Upper lobe of right lung (tissue), 1 donor: ENCODE measurements at regions not wholly inside any gene's neighbourhood (a gene's known extent, or its start where the extent isn't known, plus 50 kb on each side); places are given as distances from the start of the nearest gene placed in this dataset.

Experiments used
- ATAC-seq: fragments of 200-7000 bp; cut with Tn5 transposase; one replicate; pipeline ENCODE4 v1.9.1; 2020; ENCODE audit warnings: mild to moderate bottlenecking, moderate library complexity
- DNase-seq: peaks from one replicate; pipeline ENCODE4 v3.0.0-alpha.2; 2020
- H3K27ac ChIP-seq: fragments of 200-600 bp; one replicate; pipeline ENCODE4 v1.8.0; 2022
- H3K27me3 ChIP-seq: fragments of 200-600 bp; one replicate; pipeline ENCODE4 v1.8.0; 2022; ENCODE audit warnings: mild to moderate bottlenecking
- H3K36me3 ChIP-seq: fragments of 200-600 bp; one replicate; pipeline ENCODE4 v1.8.0; 2022
- H3K4me1 ChIP-seq: fragments of 200-600 bp; one replicate; pipeline ENCODE4 v1.8.0; 2022
- H3K4me3 ChIP-seq: fragments of 200-600 bp; one replicate; pipeline ENCODE4 v1.8.0; 2022; ENCODE audit warnings: mild to moderate bottlenecking
- H3K9me3 ChIP-seq: fragments of 200-600 bp; one replicate; pipeline ENCODE4 v1.8.0; 2022
- intact Hi-C: fragments of 100-400 bp; cut with DNase I; formaldehyde crosslinking; loops from one replicate; pipeline ENCODE4 v1.11.0; 2022
- TF ChIP-seq, protein P1 (sequence below): fragments of 200-600 bp; IDR thresholded peaks from one replicate; pipeline ENCODE4 v1.8.0; 2022; ENCODE audit warnings: antibody characterized with exemption
- donor health status: DM: no; HTN: yes; CAD: no; lungs with severe emphysema.

DNA sequence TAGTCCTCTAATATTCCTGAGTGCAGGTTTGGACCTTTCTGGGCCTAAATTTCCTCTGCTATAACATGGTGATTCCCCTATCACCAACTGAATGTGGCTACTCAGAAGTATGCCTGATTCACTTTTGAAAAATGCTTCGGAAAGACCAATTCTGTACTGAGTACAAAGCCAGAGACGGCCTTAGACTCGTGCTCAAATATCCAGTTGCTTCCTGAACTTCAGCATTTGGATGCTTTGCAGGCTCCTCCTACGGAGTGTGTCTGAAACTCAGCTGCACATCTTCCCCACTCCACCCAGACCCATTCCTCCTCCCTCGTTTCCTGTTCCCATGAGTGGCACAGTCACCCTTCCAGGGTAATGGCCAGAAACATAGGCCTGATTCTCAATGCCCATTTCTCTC is 98.4 kb upstream of the GADD45A start:
- no peaks in the 10 kb centered on the region for H3K36me3 ChIP-seq
- TF ChIP-seq, protein P1, sequence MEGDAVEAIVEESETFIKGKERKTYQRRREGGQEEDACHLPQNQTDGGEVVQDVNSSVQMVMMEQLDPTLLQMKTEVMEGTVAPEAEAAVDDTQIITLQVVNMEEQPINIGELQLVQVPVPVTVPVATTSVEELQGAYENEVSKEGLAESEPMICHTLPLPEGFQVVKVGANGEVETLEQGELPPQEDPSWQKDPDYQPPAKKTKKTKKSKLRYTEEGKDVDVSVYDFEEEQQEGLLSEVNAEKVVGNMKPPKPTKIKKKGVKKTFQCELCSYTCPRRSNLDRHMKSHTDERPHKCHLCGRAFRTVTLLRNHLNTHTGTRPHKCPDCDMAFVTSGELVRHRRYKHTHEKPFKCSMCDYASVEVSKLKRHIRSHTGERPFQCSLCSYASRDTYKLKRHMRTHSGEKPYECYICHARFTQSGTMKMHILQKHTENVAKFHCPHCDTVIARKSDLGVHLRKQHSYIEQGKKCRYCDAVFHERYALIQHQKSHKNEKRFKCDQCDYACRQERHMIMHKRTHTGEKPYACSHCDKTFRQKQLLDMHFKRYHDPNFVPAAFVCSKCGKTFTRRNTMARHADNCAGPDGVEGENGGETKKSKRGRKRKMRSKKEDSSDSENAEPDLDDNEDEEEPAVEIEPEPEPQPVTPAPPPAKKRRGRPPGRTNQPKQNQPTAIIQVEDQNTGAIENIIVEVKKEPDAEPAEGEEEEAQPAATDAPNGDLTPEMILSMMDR, result no peak
- no peak overlapping the region for H3K27ac ChIP-seq
- H3K4me1 ChIP-seq, result peaks cover 23% of the 10 kb centered on the region
- no peaks in the 10 kb centered on the region for H3K9me3 ChIP-seq
- H3K27me3 ChIP-seq, result no peaks in the 10 kb centered on the region
- DNase-seq, result no peak
- intact Hi-C loops, result no loop called here
- H3K4me3 ChIP-seq, result no peak overlapping the region
- no peak for ATAC-seq

DNA sequence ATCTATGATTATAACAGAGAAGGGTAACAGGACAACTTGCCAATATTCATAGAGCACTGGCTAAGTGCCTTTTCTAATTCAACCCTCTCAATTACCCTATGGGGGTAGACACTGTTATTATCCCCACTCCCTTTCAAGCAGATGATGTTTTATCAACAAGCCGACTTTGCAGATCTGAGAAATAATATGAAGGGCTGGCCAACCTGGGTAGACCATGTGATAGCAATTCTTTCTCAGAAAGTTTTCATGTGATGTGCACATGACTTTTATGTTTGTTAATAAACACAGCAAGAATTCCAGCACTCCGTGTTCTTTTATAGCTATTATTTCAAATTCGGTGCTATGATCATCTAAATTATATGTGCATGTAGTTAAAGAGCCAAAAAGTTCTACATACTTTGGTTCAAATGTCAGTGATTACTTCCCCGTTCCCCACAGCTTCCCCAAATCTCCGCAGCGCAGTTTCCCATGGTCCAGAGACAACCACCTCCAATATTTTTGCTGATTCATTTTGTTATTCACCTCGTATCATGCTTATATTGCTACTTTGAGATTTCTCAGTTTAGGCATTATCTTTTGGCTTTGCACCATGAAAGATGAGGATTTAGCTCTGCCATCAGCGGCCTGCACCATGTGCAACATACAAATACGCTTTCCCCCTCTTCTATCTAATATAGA is 96.7 kb upstream of the GADD45A start:
- ATAC-seq (peak; percentile 28), DNase-seq (no peak)
- Histone ChIP-seq H3K4me1 (peaks cover 18% of the 10 kb centered on the region), H3K27me3 (no peaks in the 10 kb centered on the region), H3K9me3 (no peaks in the 10 kb centered on the region), H3K4me3 (no peak overlapping the region), H3K36me3 (no peaks in the 10 kb centered on the region), H3K27ac (peak overlapping the region; percentile 47)
- intact Hi-C loops, result no loop called here
- TF ChIP-seq, protein P1, result no peak

DNA sequence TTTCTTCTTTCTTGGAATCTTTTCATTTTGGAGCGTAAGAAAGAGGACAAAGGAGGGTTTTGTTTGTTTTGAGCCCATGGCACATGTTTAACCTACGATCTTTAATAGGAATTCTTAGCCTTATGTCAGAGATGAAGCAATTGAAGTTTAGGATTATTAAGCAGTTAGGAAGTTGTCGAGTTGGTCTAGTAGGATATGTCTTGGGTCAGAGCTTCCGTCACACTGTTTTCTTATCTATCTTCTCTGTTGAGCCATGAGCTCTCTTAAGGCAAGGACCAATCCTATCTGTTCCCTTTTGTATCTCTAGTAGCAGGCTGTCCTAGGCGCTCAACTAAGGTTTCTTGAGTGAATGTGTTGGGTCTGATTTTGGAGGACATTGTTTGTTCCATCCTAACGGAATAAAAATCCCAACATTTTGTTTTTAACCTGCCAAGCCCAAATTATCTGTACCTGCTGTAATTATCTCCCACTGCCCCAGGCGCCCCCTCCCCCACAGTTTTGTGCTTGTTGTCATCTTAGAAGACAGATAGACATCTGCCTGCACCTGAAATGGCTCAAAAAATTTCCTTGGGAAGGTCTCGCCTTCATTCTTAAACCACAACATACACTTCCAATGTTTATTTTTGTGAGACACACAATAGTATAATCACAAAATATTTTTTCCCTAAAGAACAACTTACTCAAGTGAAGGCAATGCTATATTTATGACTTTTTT is 95.3 kb upstream of the GADD45A start:
- Histone ChIP-seq H3K4me1 (peaks cover 17% of the 10 kb centered on the region), H3K36me3 (no peaks in the 10 kb centered on the region), H3K27me3 (no peaks in the 10 kb centered on the region), H3K9me3 (no peaks in the 10 kb centered on the region), H3K27ac (peak overlapping the region; percentile 8), H3K4me3 (no peak overlapping the region)
- TF ChIP-seq, protein P1, result no peak
- ATAC-seq (no peak), DNase-seq (no peak)
- intact Hi-C loops, result no loop called here

DNA sequence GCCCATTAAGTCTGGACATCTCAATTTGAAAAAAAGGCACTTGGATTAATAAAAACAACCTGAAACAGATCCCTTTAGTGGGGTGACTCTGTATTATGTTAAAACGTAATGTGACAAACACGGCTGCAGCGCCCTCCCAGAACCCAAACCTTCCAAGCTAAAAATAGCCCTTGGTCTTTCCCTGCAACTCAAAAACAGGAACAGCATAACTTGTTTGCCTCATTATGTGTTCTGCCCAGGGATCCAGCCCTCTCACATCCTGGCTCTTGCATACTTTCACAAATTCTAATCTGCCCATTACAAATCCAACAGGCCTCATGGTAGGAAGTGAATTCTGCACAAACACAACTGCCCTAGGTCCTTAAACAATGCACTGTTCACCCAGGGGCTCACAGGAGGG is 94.7 kb upstream of the GADD45A start:
- no peaks in the 10 kb centered on the region for H3K27me3 ChIP-seq
- intact Hi-C loops, result no loop called here
- no peaks in the 10 kb centered on the region for H3K9me3 ChIP-seq
- ATAC-seq (peak; percentile 66), DNase-seq (no peak)
- no peak overlapping the region for H3K4me3 ChIP-seq
- peak overlapping the region; percentile 14 for H3K27ac ChIP-seq
- no peaks in the 10 kb centered on the region for H3K36me3 ChIP-seq
- TF ChIP-seq, protein P1, result no peak
- H3K4me1 ChIP-seq, result peaks cover 17% of the 10 kb centered on the region

DNA sequence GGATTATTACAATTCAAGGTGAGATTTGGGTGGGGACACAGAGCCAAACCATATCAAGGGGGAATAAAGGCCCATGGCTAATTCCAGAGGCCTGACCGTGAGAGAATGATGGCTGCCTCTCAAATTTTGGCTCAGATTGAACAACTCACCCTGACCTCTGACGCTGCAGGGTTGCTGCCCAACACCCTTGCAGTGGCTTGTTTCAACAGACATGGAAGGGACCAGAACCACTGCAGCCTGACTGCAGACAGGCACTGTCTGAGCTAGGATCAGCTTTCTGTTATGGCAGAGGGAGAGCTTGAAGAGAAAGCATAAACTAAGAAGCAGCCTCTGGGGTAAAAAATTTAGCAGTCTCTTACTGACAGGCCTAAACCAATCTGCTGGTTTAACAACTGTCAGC is 90.2 kb upstream of the GADD45A start:
- TF ChIP-seq, protein P1, result no peak
- intact Hi-C loops, result no loop called here
- ATAC-seq, result no peak

More for the DNA sequence above, 90.2 kb upstream of the GADD45A start:
- Histone ChIP-seq H3K9me3 (no peaks in the 10 kb centered on the region), H3K27ac (no peak overlapping the region), H3K27me3 (no peaks in the 10 kb centered on the region), H3K36me3 (no peaks in the 10 kb centered on the region), H3K4me1 (peaks cover 14% of the 10 kb centered on the region), H3K4me3 (no peak overlapping the region)
- DNase-seq, result no peak
